Upper lobe of left lung (tissue), 6 donors: ENCODE measurements at regions not wholly inside any gene's neighbourhood (a gene's known extent, or its start where the extent isn't known, plus 50 kb on each side); places are given as distances from the start of the nearest gene placed in this dataset.

Experiments used
- ATAC-seq, 2 donors: fragments of 200-7000 bp; cut with Tn5 transposase; one replicate each; pipeline ENCODE4 v1.9.1; 2022; ENCODE audit warnings: mild to moderate bottlenecking in 2 of 2, moderate library complexity in 2 of 2; ENCODE audit not compliant: low FRiP score in 2 of 2
- DNase-seq, 2 donors: peaks; one replicate each; pipeline ENCODE4 v3.0.0-alpha.2; 2019 to 2020
- H3K27ac ChIP-seq, 4 donors: fragments of 200-600 bp; sonication (generic); one replicate each; pipeline ENCODE4 v1.5.1; 2016 to 2019
- H3K27me3 ChIP-seq, 4 donors: fragments of 200-600 bp; sonication (generic); one replicate each; pipeline ENCODE4 v1.5.1; 2017 to 2019
- H3K36me3 ChIP-seq, 4 donors: fragments of 200-600 bp; sonication (generic); one replicate each; pipeline ENCODE4 v1.5.1; 2016 to 2019
- H3K4me1 ChIP-seq, 4 donors: fragments of 200-600 bp; sonication (generic); one replicate each; pipeline ENCODE4 v1.5.1; 2018 to 2019
- H3K4me3 ChIP-seq, 4 donors: fragments of 200-600 bp; sonication (generic); one replicate each; pipeline ENCODE4 v1.5.1; 2017 to 2019; ENCODE audit warnings: mild to moderate bottlenecking in 2 of 4, moderate library complexity in 1 of 4
- H3K9me3 ChIP-seq, 4 donors: fragments of 200-600 bp; sonication (generic); one replicate each; pipeline ENCODE4 v1.5.1; 2018 to 2019
- EP300 ChIP-seq, 4 donors: sonication (generic); formaldehyde crosslinking; IDR thresholded peaks; one replicate each; pipeline ENCODE4 v1.5.1; 2017; ENCODE audit warnings: antibody characterized with exemption in 4 of 4, control low read depth in 2 of 4
- POLR2A ChIP-seq, 4 donors: fragments of 450-650 bp; IDR thresholded peaks; one replicate each; pipeline ENCODE4 v1.5.1; 2016 to 2017; ENCODE audit warnings: antibody characterized with exemption in 4 of 4, mild to moderate bottlenecking in 2 of 4
- POLR2AphosphoS5 ChIP-seq, 2 donors: sonication (generic); formaldehyde crosslinking; IDR thresholded peaks; one replicate each; pipeline ENCODE4 v1.5.1; 2017; ENCODE audit warnings: antibody characterized with exemption in 2 of 2
- WGBS, 2 donors: methylation state at CpG; one replicate each; pipeline ENCODE4 v1.1.5; 2017 to 2018; 5-methylcytosine and 5-hydroxymethylcytosine counted together
- TF ChIP-seq, protein P1 (sequence below), 6 experiments: fragments of 450-650 bp in 4 of 6; fragments of 200-600 bp in 2 of 6; sonication (generic) in 2 of 6; IDR thresholded peaks; one replicate each; pipeline ENCODE4 v1.5.1; 2016 to 2019; ENCODE audit warnings: antibody characterized with exemption in 6 of 6
- donor health status: DM: no; HTN: no; CAD: no; lungs with moderate emphysema.
- donor health status: DM: no; HTN: yes; CAD: no; lungs with severe emphysema.

DNA sequence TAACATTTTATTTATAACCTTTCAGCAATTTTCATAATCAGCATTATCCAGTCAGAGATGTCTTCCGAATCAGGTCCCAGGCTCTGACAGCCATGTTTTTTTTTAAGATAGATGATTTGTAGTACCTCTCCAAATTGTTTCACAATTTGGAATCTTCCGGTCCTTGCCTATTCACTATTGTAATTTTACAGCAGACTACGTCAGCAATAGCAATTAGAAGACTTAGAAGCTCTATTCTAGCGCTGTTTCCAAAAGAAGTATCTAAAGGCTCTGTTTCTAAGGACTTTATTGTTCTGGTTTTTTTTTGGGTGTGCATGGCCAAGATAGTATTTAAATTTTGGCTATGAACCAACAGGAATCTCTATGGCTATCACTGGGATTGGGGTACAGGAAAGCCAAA is 94.6 kb upstream of the PELI1 start:
- 92 to 96% methylated on average over 4 of the region's 4 CpGs for WGBS, 2 donors
- DNase-seq (no peak), ATAC-seq (no peak)
- Histone ChIP-seq H3K4me3 (no peak overlapping the region), H3K4me1 (no peaks in the 10 kb centered on the region), H3K27me3 (no peaks in the 10 kb centered on the region), H3K36me3 (no peaks in the 10 kb centered on the region), H3K9me3 (no peaks in the 10 kb centered on the region), H3K27ac (no peak overlapping the region)
- TF ChIP-seq EP300 (IDR thresholded peaks at IDR 0.05), result no peak
- no peak for TF ChIP-seq POLR2A (IDR thresholded peaks at IDR 0.05)
- TF ChIP-seq POLR2AphosphoS5 (IDR thresholded peaks at IDR 0.05), result no peak
- TF ChIP-seq, protein P1, sequence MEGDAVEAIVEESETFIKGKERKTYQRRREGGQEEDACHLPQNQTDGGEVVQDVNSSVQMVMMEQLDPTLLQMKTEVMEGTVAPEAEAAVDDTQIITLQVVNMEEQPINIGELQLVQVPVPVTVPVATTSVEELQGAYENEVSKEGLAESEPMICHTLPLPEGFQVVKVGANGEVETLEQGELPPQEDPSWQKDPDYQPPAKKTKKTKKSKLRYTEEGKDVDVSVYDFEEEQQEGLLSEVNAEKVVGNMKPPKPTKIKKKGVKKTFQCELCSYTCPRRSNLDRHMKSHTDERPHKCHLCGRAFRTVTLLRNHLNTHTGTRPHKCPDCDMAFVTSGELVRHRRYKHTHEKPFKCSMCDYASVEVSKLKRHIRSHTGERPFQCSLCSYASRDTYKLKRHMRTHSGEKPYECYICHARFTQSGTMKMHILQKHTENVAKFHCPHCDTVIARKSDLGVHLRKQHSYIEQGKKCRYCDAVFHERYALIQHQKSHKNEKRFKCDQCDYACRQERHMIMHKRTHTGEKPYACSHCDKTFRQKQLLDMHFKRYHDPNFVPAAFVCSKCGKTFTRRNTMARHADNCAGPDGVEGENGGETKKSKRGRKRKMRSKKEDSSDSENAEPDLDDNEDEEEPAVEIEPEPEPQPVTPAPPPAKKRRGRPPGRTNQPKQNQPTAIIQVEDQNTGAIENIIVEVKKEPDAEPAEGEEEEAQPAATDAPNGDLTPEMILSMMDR (IDR thresholded peaks at IDR 0.05), result no peak

DNA sequence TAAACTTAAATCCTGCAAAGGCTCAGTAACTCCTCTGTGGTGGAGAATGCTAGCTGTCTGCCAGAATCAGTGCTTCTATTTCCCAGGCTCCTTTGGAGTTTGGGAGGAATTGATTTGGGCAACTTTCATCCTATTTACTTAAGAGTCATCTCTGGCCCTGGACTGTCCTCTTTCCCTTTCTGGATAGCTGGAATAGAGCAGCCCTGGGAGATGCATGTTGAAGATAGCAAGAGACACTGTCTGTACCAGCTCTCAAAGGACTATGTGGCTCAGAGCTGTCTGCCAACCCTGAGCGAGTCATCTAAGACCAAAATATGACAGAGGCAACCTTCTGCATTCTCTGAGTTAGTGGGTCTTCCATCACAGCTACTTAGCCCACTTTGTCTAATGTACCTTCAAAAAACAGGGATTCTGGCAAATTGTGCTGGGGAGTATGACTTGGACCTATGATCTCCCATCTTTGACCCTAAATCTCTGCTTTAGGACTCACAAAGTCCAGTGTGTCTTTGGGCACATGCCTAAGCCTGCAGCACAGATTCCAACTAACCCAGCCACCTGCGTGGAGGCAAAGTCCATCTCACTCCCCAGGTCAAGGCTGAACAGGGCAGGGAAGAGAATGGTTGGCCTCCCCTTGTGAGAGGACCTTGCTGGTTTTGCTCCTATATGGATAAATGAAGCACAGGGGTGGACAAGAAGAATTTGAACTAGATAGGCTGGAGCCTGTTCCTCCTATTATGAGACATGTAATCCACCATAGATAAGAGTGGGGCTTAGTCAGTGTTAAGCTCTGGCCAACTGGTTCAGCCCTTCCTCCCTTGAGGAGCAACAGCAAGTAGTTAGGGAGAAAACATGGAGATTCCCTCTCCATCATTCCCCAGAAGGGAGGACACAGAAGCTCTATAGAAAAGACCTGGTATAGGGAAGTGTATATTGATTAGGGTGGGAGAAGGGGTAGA is 99.1 kb upstream of the PELI1 start:
- Histone ChIP-seq H3K4me3 (no peak overlapping the region), H3K27ac (no peak overlapping the region), H3K9me3 (no peaks in the 10 kb centered on the region), H3K27me3 (no peaks in the 10 kb centered on the region), H3K4me1 (no peaks in the 10 kb centered on the region), H3K36me3 (no peaks in the 10 kb centered on the region)
- DNase-seq, result no peak
- 90 to 96% methylated on average over 2 of the region's 2 CpGs for WGBS, 2 donors
- ATAC-seq, result peak in 1 of 2 donors; percentile 74
- TF ChIP-seq, protein P1 (IDR thresholded peaks at IDR 0.05), result no peak
- TF ChIP-seq POLR2A (IDR thresholded peaks at IDR 0.05) (no peak), EP300 (IDR thresholded peaks at IDR 0.05) (no peak), POLR2AphosphoS5 (IDR thresholded peaks at IDR 0.05) (no peak)

DNA sequence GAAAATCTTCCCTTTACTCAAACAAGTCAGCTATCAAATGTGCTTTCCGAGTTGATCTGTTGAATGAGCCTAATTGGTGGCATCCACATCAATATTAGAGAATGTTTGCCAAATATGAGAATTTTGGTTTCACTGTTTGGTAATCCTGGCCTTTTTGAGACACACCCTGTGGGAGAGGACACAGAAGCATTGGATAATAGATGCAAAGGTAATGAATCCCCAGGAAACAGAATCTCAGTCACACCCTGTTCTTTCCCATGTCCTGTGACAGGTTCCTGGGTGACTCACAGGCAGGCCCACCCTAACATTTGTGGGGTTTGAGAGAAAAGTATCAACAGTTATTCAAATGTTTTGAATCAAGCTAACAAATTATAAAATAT is 99.8 kb upstream of the PELI1 start:
- no peak for DNase-seq
- H3K9me3 ChIP-seq, result no peaks in the 10 kb centered on the region
- 92 to 97% methylated on average over 1 of the region's 1 CpG for WGBS, 2 donors
- ATAC-seq, result peak in 1 of 2 donors; percentile 53
- H3K36me3 ChIP-seq, result no peaks in the 10 kb centered on the region
- H3K4me1 ChIP-seq, result no peaks in the 10 kb centered on the region
- no peak overlapping the region for H3K4me3 ChIP-seq
- H3K27ac ChIP-seq, result no peak overlapping the region
- TF ChIP-seq POLR2AphosphoS5 (IDR thresholded peaks at IDR 0.05) (no peak), EP300 (IDR thresholded peaks at IDR 0.05) (no peak), POLR2A (IDR thresholded peaks at IDR 0.05) (no peak)
- TF ChIP-seq, protein P1 (IDR thresholded peaks at IDR 0.05), result no peak
- no peaks in the 10 kb centered on the region for H3K27me3 ChIP-seq

DNA sequence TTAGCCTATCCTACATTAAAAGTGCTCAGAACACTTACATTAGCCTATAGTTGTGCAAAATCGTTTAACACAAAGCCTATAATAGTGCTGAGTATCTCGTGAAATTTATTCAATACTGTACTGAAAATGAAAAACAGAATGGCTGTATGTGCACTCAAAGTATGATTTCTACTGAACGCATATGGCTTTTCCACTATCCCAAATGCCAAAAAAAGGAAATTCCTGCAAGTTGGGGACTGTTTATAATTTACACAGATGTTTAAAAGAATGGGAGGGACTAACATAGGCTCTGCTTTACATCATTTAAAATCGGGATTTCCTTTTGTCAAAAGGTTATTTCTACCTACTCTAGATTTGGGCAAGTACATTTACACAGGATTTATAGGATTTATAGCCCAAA is 101.4 kb upstream of the PELI1 start:
- Histone ChIP-seq H3K4me1 (no peaks in the 10 kb centered on the region), H3K4me3 (no peak overlapping the region), H3K27me3 (no peaks in the 10 kb centered on the region), H3K36me3 (no peaks in the 10 kb centered on the region), H3K9me3 (no peaks in the 10 kb centered on the region), H3K27ac (no peak overlapping the region)
- TF ChIP-seq EP300 (IDR thresholded peaks at IDR 0.05), result no peak
- TF ChIP-seq POLR2A (IDR thresholded peaks at IDR 0.05), result no peak
- TF ChIP-seq POLR2AphosphoS5 (IDR thresholded peaks at IDR 0.05), result no peak
- TF ChIP-seq, protein P1 (IDR thresholded peaks at IDR 0.05), result no peak
- ATAC-seq (no peak), DNase-seq (no peak)
- 79 to 88% methylated on average over 4 of the region's 4 CpGs for WGBS, 2 donors

DNA sequence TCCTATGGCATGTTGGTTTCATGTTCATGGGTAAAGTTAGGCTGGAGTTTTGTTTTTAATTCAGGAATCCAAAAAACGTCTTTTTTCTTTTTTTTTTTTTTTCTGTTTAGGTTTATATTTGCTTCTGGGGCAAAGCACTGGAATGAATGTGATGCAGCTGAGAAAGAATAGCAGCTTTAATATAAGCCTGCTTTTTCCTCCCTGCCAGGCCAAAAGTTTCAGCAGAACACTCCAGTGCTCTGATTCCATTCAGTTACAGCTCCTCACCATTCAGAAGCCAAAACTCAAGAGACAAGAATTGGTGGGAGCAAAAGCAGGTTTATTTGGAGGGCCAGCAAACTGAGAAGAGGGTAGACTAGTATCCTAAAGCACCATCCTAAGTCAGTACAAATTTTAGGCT is 102.7 kb upstream of the PELI1 start:
- no peaks in the 10 kb centered on the region for H3K4me1 ChIP-seq
- H3K9me3 ChIP-seq, result no peaks in the 10 kb centered on the region
- H3K27ac ChIP-seq, result no peak overlapping the region
- TF ChIP-seq POLR2A (IDR thresholded peaks at IDR 0.05) (no peak), EP300 (IDR thresholded peaks at IDR 0.05) (no peak), POLR2AphosphoS5 (IDR thresholded peaks at IDR 0.05) (no peak)
- TF ChIP-seq, protein P1 (IDR thresholded peaks at IDR 0.05), result no peak
- H3K36me3 ChIP-seq, result no peaks in the 10 kb centered on the region
- DNase-seq (no peak), ATAC-seq (no peak)
- no peaks in the 10 kb centered on the region for H3K27me3 ChIP-seq
- WGBS, 2 donors, result 45 to 55% methylated on average over 1 of the region's 1 CpG
- H3K4me3 ChIP-seq, result no peak overlapping the region
